ENCODE measurements at regions not wholly inside any gene's neighbourhood (a gene's known extent, or its start where the extent isn't known, plus 50 kb on each side); places are given as distances from the start of the nearest gene placed in this dataset.

DNA sequence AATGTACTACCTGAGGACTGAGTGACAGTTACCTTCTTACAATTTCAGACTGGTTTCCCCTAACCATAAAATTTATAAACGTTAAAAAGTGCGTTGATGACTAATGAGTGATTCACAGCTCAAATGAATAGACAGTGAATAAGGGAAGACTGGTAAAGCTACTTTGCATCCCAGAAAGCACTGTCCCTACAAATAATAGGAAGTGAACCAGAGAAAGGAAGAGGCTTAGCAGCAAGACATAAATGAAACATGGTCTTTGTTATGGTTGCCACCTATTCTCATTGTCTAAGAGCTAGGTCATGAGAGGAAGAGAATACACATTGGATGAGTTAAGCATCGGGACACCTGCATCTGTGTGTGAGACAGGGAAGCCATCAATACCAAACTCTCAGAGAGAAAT, 849.2 kb downstream of the TAF11L14 start:
- TF ChIP-seq, protein P1, sequence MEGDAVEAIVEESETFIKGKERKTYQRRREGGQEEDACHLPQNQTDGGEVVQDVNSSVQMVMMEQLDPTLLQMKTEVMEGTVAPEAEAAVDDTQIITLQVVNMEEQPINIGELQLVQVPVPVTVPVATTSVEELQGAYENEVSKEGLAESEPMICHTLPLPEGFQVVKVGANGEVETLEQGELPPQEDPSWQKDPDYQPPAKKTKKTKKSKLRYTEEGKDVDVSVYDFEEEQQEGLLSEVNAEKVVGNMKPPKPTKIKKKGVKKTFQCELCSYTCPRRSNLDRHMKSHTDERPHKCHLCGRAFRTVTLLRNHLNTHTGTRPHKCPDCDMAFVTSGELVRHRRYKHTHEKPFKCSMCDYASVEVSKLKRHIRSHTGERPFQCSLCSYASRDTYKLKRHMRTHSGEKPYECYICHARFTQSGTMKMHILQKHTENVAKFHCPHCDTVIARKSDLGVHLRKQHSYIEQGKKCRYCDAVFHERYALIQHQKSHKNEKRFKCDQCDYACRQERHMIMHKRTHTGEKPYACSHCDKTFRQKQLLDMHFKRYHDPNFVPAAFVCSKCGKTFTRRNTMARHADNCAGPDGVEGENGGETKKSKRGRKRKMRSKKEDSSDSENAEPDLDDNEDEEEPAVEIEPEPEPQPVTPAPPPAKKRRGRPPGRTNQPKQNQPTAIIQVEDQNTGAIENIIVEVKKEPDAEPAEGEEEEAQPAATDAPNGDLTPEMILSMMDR (IDR thresholded peaks at IDR 0.05): no peak
- no peak for TF ChIP-seq POLR2A (IDR thresholded peaks at IDR 0.05)
- TF ChIP-seq POLR2AphosphoS5 (IDR thresholded peaks at IDR 0.05): no peak

Data from breast epithelium (tissue), 3 donors.